ENCODE measurements at regions not wholly inside any gene's neighbourhood (a gene's known extent, or its start where the extent isn't known, plus 50 kb on each side); places are given as distances from the start of the nearest gene placed in this dataset.
"Not testable (repeated sequence)": the region's sequence is repeated elsewhere in the genome, so short reads cannot be mapped to it uniquely, and the experiment has no call there.

- DNase-seq, result no peak
Observed at GRCh38 chr18:34280000-34280399, 55.3 kb upstream of the NOL4 start.

- DNase-seq, result no peak
Observed at GRCh38 chr18:34280653-34281052, 55.9 kb upstream of the NOL4 start.

- no peak for DNase-seq
Observed at GRCh38 chr18:34281290-34281689, 56.6 kb upstream of the NOL4 start.

GRCh38 chr18:34281722-34282121 is 57.0 kb upstream of the NOL4 start:
- DNase-seq, result no peak

- no peak for DNase-seq
Observed at GRCh38 chr18:34283506-34283905, 58.8 kb upstream of the NOL4 start.

GRCh38 chr18:34287825-34288224 is 63.1 kb upstream of the NOL4 start:
- no peak for DNase-seq

GRCh38 chr18:34292594-34292993 is 67.9 kb upstream of the NOL4 start:
- DNase-seq, result no peak

GRCh38 chr18:34297287-34297686 is 72.6 kb upstream of the NOL4 start:
- DNase-seq, result no peak

GRCh38 chr18:34299828-34300227 is 75.1 kb upstream of the NOL4 start:
- no peak for DNase-seq

GRCh38 chr18:34311468-34311867 is 86.8 kb upstream of the NOL4 start:
- no peak for DNase-seq

GRCh38 chr18:34314847-34315246 is 90.1 kb upstream of the NOL4 start:
- DNase-seq, result no peak

- DNase-seq, result no peak
Observed at GRCh38 chr18:34315591-34316352, 91.1 kb upstream of the NOL4 start.

- DNase-seq, result no peak
Observed at GRCh38 chr18:34320267-34320666, 95.6 kb upstream of the NOL4 start.

- no peak for DNase-seq
Observed at GRCh38 chr18:34321066-34321465, 96.4 kb upstream of the NOL4 start.

- peak; percentile 78 for DNase-seq
Observed at GRCh38 chr18:34322365-34323289, 97.9 kb upstream of the NOL4 start.

GRCh38 chr18:34329840-34330239 is 105.1 kb upstream of the NOL4 start:
- no peak for DNase-seq

- DNase-seq, result no peak
Observed at GRCh38 chr18:34330308-34330707, 105.6 kb upstream of the NOL4 start.

- not testable (repeated sequence) for DNase-seq
Observed at GRCh38 chr18:34330907-34331306, 106.2 kb upstream of the NOL4 start.

GRCh38 chr18:34331343-34331742 is 106.6 kb upstream of the NOL4 start:
- not testable (repeated sequence) for DNase-seq

GRCh38 chr18:34339155-34339554 is 114.4 kb upstream of the NOL4 start:
- no peak for DNase-seq

GRCh38 chr18:34342960-34343359 is 118.2 kb upstream of the NOL4 start:
- DNase-seq, result no peak

GRCh38 chr18:34345738-34346137 is 121.0 kb upstream of the NOL4 start:
- no peak for DNase-seq

GRCh38 chr18:34350778-34351177 is 126.1 kb upstream of the NOL4 start:
- DNase-seq, result no peak
